GM21390 (cell line): ENCODE measurements at regions not wholly inside any gene's neighbourhood (a gene's known extent, or its start where the extent isn't known, plus 50 kb on each side); places are given as distances from the start of the nearest gene placed in this dataset.

Source experiments
- ATAC-seq: cut with Tn5 transposase; IDR thresholded peaks from one replicate; pipeline ENCODE4 v1.9.1; 2021; ENCODE audit not compliant: unreplicated experiment

DNA sequence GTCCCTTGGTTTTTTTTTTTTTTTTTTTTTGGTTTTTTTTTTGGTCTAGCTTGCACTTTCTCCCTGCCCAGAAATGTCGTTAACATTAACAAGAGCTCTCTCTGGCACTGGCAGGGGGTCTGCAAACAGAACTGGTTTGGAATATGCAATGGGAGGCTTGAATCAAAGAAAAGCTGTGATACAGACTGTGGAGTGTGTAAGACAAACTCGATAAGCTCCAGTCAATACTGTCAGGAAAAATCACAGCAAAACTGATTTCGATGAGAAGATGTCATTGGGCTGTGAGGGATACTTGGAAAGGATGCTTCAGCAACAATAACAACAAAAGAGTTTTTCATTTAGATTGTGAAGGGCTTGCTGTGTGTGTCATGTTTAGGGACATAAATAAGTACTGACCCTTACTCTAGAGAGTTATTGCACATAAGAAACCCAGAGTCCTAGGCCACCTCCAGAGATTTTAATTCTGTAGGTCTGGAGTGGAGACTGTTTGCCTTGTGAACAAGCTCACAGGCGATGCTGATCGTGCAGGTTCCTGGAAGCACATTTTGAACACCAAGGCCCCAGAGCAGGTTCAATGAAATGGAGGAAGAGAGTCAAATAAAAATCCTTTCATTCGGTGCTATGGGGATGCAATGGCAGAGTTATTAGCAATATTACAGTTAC is 470.7 kb upstream of the RBFOX1 start:
- no peak for ATAC-seq

DNA sequence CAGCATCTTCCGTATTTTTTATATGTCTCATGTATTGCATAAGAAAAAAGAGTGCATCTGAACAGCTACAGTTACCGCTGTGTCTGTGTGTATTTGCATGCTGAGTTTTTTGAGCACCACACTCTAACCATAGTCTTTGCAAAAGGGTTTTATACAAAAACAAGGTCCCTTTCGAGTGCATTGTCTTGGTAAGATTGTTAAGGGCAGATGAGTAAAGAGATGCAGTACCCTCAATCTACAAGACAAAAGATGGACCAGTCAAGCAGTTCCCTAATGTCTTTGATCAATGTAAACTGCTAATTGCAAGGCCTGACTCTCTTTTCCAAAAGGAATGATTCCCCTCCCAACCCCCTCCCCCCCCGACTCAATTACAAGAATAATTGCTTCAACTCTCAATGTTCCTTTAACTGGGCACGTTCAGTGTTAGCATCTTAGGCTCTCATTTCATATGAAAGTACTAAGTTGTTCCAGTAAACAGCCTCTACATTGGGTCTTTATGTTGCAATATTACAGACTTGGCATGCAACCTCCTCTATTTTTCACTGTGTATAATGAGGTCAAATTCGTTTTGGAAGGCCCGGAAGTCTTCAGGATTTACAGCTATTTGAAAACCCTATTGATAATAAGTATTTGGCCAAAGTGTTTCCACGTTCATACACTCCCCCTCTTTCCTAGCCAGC is 471.4 kb upstream of the RBFOX1 start:
- no peak for ATAC-seq

DNA sequence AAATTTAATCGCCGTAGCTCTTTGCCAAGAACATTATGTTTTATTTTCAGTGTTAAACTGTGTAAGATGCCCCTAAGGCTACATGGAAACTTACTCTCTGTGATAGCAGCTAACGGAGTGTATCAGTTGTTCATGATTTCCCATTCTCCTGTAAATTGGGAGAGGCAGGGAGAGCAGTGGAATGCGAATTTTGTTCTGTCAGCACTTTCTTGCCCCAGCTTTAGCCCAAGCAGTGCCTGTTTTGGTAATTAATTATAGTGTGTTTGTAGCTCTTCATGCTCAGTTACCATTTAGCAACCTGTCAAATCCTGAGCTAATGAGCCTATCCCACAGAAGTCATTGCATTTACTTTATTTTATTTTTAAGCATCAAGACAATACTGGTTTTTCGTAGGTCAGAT is 475.1 kb upstream of the RBFOX1 start:
- ATAC-seq = no peak

DNA sequence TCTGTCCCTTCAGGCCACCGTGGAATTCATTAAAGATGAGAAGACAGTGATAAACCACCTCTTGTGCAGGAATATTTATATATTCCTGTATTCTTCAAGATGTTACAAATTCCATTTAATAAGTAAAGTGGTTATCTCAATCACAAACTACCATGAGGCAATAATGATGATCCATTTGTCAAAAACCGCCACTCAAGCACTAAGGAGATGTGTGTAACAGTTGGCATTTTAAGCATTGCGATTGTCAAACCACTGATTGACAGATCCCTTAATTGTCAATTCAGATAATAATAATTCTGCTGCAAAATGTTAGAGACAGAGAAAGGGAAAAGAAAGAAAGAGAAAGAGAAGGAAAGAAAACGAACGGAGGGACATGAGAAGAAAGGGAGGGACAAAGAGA is 476.1 kb upstream of the RBFOX1 start:
- ATAC-seq = no peak

DNA sequence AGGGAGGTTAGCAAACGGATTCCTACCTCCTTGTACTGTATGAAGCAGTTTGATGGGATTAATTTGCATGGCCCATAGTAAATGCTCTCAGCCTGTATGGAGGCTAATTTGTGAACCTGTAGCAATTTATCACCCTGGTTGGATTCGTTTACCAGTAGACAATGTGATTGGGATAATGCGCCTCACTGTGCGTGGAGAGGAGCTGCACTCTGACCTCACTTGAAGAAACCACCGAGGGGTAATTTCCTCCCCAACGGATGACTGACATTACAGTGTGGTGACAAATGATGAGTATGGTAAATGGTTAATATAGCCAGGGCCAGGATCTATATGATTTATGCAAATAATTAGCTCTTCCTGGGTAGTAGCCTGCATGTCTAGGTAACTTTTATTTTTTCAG is 479.1 kb upstream of the RBFOX1 start:
- no peak for ATAC-seq

DNA sequence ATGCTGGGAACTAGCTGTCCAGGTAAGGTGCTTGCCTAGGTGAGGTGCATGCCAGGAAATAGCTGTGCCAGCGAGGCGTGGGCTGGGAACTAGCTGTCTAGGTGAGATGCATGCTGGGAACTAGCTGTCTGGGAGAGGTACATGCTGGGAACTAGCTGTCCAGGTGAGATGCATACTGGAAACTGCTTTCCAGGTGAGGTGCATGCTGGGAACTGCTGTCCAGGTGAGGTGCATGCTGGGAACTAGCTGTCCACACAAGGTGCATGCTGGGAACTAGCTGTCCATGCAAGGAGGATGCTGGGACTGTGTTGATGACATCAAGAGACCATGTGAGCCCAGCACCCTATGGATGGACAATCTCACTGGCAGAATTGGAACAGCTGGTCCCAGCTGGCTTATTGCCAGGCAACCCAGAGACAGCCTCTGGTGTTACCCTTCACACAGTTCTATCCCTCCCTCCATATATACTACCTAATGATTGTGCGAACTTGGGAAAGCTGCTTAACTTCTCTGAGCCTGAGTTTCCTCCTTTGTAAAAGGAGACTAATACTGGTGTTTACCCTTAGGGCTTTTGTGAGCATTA is 479.9 kb upstream of the RBFOX1 start:
- ATAC-seq = no peak

DNA sequence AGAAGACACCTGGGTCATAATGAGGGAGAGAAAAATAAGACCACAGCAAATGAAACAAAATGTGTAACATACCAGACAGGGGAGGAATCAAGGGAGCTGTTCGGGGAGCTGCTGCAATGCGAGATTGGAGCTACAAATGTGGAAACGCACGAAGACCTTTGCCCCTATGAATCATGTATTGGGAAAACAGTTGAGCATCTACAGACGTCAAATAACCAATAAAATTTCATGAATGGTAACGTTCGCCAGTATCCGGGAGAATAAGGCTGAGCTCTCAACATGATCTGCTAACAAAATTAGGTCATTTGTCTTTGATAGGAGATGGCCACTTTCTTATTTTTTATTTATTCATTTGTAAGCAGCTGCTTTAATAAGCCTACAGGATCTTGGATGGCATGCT is 486.2 kb upstream of the RBFOX1 start:
- no peak for ATAC-seq

DNA sequence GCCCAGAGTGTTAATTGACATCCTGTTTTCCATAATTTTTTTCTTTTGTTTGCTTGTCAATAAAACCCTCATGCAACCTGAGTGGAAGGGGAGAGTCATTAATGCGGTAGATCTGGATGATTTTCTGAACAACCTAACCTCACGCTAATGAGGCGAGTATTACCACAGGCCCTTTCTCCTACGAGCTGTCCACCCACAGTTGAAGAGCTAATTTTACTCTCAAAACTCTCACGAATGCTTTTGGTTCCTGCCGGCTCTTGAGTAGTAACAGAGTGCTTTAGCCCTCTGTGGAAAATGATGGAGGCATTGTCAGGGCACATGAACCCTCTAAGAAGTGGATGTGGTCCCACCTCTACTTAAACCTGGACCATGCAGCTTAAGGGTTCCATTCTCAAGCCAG is 491.3 kb upstream of the RBFOX1 start:
- no peak for ATAC-seq

DNA sequence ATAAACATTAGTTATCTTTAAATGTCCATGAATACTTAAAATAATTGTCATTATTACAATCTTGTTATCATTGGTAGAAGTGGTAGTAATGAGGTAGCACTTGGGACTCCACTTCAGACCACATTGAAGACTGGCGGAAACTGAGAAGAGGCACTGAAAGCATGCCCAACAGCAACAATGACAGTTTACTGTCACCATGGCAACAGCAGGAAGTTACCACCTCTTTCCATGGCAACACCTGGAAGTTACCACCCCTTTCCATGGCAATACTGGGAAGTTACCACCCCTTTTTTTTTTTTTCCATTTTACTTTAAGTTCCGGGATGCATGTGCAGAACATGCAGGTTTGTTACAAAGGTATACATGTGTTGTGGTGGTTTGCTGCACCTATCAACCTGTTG is 494.9 kb upstream of the RBFOX1 start:
- no peak for ATAC-seq

DNA sequence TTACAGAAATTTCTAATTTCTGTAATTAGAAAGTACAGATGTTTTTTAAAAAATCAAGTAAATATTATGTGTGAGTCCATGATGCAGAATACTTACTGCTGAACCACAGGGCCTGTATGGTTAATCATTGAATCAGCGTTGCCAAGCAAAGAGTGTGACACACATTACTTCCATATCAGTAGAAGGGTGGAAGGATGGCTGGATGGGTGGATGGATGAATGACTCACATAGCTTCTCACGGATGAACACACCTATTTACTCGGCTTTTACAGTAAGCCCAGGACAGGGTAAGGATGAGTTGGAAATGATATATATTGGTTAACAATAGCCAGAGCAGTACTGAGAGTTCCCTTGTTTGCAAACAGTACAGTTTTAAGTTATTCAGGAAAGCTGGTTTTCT is 495.9 kb upstream of the RBFOX1 start:
- no peak for ATAC-seq

DNA sequence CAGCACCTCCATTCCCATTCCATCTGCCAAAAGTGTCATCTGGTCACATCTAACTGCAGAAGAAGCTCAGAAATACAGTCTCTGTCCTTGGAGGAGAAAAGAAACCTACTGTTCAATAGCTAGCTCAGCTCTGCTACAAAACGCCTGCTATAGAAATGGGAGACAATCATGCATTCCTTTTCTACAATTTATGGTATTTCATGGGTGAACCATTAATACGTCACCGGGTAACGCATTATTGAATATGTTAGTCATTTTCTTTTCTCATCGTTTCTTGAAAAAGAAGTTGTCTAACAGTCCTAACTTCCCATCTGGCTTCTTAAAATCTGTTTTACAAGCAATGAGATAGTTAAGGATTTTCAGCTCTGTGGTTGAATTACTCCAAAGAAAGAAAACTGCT is 496.7 kb upstream of the RBFOX1 start:
- no peak for ATAC-seq

DNA sequence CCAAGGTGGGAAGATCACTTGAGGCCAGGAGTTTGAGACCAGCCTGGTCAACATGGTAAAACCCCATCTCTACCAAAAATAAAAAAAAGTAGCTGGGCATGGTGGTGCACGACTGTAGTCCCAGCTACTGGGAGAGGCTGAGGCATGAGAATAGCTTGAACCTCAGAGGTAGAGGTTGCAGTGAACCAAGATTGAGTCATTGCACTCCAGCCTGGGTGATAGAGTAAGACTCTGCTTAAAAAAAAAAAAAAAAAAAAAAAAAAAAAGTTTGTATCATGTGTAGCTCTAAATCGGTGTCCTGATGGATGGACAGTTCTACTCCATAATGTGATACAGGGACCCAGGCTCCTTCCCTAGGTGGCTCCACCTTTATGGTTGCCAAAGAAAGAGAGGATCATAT is 497.1 kb upstream of the RBFOX1 start:
- ATAC-seq = no peak

DNA sequence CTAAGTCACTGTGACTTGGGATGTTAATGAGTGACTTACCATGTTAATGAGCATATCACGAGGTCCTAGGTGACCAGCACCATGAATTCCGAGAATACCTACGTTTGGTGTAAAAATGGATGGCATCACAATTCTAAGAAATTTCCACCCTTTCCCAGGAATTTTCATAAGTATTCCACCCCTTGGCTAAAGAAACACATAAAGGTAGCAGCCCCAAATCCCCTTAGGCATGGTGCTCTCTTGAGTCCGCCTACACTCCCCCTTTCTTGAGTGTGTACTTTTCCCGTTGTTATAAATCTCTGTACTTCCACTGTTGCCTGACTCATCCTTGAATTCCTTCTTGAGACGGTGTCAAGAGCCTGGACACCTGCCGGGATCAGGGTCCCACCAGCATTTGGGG is 504.0 kb upstream of the RBFOX1 start:
- ATAC-seq = no peak

DNA sequence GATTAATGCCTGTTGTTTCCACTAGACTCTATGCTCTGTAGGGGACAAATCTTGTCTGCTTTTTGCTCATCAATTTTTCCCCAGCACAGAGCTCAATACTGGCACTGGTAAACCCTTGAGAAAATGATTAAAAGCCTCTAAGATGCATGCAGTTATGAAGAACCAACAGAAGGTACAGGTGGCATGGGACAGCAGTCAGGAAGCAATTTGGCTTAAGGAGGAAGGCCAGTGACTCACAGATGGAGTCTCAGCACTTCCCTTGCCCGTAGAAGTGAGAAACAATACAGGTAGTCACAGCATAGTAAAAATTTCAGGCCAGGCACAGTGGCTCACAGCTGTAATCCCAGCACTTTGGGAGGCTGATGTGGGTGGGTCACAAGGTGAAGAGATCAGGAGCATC is 504.7 kb upstream of the RBFOX1 start:
- ATAC-seq = no peak

DNA sequence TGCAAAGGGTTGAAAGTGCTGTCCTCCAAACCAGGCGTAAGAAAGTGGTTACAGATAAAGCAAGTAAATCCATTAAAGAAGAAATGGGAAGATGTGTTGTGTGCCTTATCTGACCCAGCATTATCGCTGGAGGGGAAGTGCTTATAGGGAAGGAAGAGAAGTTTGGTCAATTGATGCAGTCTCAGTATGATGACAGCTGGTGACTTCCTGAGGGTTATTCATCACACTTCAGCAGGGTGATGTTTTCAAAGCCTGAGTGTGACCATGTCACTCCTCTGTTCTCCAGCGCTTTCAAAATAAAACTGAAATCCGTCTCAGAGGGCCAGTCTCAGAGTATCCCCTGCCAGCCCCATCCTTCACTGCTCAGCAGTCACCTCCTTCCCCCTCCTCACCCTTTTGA is 505.4 kb upstream of the RBFOX1 start:
- ATAC-seq = no peak

DNA sequence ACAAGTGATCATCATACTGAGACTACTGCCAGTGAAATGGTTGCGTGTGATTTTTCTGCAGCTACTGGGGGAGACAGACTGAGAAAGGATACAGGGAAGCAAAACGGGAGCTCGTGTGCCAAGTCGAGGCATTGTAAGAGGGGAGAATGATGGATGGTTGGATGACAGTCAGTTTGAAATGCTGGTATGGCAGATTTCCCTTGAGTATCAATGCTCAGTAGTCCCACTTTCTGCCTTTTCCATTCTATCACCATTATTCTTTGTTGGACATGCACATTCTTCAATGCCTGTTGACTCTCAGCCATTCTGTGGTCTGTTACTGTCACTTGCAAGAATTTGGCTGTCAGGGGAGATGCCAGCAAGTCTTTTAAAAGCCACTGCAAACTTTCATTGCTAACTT is 510.6 kb upstream of the RBFOX1 start:
- no peak for ATAC-seq

DNA sequence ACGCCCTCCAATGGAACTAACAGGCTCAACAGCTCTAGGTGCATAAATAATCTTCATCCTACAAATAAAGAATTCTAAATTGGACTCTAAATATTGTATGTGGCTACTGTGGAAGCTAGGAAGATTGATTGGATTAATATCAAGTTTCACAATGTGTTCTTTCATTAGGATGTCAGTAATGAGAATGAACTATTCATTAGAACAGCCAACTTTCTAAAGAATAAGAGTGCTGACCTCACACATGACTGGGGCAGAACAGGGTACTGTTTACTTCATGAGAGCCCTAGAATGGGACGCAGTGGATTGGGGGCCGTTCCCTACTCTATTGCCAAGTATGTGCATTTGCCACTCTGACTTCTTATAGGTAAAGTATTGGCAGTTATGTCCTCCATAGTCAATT is 528.2 kb upstream of the RBFOX1 start:
- no peak for ATAC-seq

DNA sequence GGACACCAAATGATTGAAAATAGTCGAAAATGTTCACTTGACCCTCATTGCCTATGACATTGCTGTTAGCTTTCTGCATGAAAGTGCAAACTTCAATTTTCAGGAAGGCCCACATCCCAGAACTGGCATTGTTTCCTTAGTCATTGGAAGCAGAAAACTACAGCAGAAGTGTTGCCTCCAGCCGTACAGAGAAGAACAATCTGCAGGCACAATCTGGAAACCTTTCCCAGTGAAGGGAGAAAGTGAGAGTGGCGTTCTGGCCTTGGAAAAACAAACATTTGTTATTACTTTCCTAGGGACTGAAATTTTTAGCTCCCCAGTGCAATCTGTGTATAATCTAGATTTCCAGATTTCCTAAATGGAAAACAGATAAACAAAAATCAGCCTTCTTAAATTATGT is 529.5 kb upstream of the RBFOX1 start:
- no peak for ATAC-seq

DNA sequence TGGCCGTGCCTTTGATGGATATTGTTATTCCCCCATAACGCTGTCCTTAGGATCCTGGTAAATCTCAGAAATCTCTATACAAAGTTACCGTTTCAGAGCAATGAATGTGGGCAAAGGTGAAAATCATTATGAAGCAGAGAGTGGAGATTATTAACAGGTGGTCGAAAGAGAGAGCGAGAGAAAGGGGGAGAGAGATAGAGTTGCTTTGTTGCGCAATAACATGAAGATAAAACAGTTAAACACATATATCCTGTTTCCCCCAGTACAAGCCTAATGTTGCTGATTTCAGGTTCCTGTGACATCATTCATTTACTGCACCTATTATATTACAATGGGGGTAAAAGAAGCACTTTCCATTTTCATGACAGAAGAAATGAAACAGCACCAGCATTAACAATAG is 535.4 kb upstream of the RBFOX1 start:
- ATAC-seq = no peak

DNA sequence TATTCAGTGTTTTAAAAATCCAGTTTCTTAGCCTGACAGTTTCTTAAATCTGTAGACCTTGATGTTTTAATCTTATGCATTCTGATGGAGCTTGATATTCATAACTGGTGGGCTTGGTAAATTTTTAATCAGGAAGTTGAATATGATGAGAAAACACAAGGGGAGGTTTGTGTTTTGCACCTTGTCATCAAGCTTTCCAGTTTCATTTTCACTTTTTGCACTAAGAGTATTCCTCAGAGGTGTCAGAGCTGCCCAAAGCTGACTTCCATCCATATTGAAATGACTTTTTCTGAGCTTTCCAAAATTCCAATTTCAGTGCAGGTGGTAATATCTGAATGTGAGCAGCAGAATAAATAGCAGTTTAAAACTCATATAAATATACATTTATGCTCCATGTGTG is 555.0 kb upstream of the RBFOX1 start:
- ATAC-seq = no peak

DNA sequence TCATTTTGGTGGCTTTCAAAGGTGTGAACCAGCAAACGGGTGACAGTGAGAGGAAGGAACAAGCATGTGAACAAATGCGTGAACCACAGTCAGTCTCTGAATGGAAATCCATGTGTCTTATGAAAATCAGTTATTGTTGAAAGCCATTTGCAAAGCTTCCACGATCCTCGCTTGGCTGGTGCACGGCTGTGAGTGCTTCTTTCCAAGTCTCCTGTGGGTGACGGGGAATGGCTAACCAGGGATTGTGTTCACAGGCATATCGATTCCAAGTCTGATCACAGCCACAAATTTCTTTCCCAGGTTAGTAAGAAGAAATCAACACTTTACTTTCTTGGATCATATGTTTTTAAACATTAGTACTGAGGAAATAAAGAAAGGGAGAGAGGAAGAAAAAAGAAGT is 556.9 kb upstream of the RBFOX1 start:
- ATAC-seq = no peak

DNA sequence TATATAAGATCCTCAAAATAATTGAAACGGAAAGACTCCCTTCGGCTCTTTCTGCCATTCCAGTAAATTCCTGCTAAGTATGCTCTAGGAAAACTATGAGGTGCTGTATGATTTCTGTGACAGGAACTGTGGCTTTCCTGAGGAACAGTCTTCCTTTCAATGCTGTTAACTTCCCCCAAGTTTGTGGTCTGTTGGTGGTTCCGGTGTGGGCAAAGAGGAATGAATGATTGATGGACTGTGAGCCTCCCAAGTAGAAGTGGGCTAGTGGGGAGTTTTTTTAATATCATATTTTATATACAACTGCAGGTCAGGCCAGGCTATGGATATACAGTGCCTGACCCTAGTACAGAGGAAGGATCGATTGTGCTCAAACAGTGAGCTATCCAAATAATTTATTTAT is 560.7 kb upstream of the RBFOX1 start:
- no peak for ATAC-seq

DNA sequence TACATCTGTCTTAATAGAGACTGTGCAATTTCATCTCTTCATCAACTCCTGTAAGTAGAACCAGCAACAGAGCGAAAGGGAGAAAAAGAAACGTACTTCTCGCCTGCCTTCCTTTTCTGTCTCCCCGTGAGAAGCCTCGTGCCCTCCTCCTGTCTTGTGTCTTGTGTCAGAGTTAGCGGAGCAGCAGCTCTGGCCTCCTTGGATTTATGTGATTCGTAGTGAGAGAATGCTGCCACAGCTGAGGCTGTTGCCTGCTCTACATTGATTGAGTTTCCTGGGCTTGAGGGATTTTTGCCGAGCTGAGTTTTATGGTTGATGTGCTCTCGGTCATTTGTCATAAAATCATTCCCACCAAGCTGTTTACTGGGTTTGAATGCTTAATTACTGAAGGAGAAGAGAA is 579.1 kb upstream of the RBFOX1 start:
- ATAC-seq = no peak
